ENCODE measurements at regions not wholly inside any gene's neighbourhood (a gene's known extent, or its start where the extent isn't known, plus 50 kb on each side); places are given as distances from the start of the nearest gene placed in this dataset.

- TF ChIP-seq CTCF (IDR thresholded peaks at IDR 0.05) = no peak
- TF ChIP-seq POLR2A (IDR thresholded peaks at IDR 0.05) = no peak
- no peak for TF ChIP-seq POLR2AphosphoS5 (IDR thresholded peaks at IDR 0.05)
Measured at GRCh38 chr6:153670403-153671026, 368.5 kb upstream of the OPRM1 start.

All from breast epithelium (tissue), 3 donors.